RWPE2 (cell line): ENCODE measurements at regions not wholly inside any gene's neighbourhood (a gene's known extent, or its start where the extent isn't known, plus 50 kb on each side); places are given as distances from the start of the nearest gene placed in this dataset.

Experiments used
- ATAC-seq: fragments of 200-7000 bp; cut with Tn5 transposase; 3 replicates; pipeline ENCODE4 v1.9.1; 2021; ENCODE audit warnings: low read depth
- DNase-seq: peaks from one replicate; pipeline ENCODE4 v3.0.0-alpha.2; 2020; ENCODE audit warnings: low spot score
- H3K27ac ChIP-seq: fragments of 450-650 bp; 2 replicates; pipeline ENCODE4 v1.5.1; 2017; ENCODE audit warnings: mild to moderate bottlenecking; ENCODE audit not compliant: poor library complexity, severe bottlenecking
- H3K27me3 ChIP-seq: fragments of 250-450 bp; sonication (Bioruptor Pico); 2 replicates; pipeline ENCODE4 v1.5.1; 2021; ENCODE audit warnings: mild to moderate bottlenecking, moderate library complexity; ENCODE audit not compliant: insufficient read depth, poor library complexity, severe bottlenecking
- H3K36me3 ChIP-seq: fragments of 250-450 bp; sonication (Bioruptor Pico); 2 replicates; pipeline ENCODE4 v1.5.1; 2020; ENCODE audit warnings: low read depth, mild to moderate bottlenecking, moderate library complexity
- H3K4me1 ChIP-seq: fragments of 250-450 bp; sonication (Bioruptor Pico); 2 replicates; pipeline ENCODE4 v1.5.1; 2021; ENCODE audit warnings: mild to moderate bottlenecking, moderate library complexity; ENCODE audit not compliant: insufficient read depth, poor library complexity, severe bottlenecking
- H3K4me3 ChIP-seq: fragments of 250-450 bp; sonication (Bioruptor Pico); 2 replicates; pipeline ENCODE4 v1.5.1; 2021; ENCODE audit warnings: mild to moderate bottlenecking, moderate library complexity; ENCODE audit not compliant: severe bottlenecking
- H3K9me3 ChIP-seq: fragments of 250-450 bp; sonication (Bioruptor Pico); 2 replicates; pipeline ENCODE4 v1.5.1; 2021; ENCODE audit warnings: mild to moderate bottlenecking, moderate library complexity; ENCODE audit not compliant: severe bottlenecking
- TF ChIP-seq, protein P1 (sequence below): fragments of 450-650 bp; IDR thresholded peaks from one replicate; pipeline ENCODE4 v1.5.1; 2017; ENCODE audit warnings: mild to moderate bottlenecking, moderate library complexity; ENCODE audit not compliant: poor library complexity, severe bottlenecking

DNA sequence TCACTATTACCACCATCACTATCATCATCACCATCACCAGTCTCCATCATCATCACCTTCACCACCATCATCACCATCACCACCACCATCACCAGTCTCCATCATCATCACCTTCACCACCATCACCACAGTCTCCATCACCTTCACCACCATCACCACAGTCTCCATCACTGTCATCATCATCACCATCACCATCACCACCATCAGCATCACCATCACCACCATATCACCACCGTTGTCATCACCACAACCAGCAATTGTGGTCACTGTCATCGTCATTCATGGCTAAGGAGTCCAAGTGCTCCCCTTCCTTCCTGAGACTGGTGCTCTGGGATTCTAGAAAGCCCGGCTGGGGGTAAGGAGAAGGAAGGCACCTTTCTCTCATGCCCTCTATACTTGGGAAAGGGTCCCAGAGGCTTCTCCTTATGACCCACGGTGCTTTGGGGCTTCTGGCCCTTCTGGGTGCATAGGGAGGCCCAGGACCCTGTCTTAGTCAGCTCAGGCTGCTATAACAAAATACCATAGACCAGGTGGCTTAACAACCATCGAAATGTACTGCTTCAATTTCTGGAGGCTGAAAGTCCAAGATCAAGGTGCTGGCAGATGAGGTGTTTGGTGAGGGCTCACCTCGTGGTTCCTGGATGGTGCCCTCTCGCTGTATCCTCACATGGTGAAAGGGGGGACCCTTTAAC is 93.4 kb upstream of the GSE1 start:
- no peaks in the 10 kb centered on the region for H3K9me3 ChIP-seq
- no peak for DNase-seq
- H3K4me3 ChIP-seq, result no peak overlapping the region
- no peaks in the 10 kb centered on the region for H3K36me3 ChIP-seq
- TF ChIP-seq, protein P1, sequence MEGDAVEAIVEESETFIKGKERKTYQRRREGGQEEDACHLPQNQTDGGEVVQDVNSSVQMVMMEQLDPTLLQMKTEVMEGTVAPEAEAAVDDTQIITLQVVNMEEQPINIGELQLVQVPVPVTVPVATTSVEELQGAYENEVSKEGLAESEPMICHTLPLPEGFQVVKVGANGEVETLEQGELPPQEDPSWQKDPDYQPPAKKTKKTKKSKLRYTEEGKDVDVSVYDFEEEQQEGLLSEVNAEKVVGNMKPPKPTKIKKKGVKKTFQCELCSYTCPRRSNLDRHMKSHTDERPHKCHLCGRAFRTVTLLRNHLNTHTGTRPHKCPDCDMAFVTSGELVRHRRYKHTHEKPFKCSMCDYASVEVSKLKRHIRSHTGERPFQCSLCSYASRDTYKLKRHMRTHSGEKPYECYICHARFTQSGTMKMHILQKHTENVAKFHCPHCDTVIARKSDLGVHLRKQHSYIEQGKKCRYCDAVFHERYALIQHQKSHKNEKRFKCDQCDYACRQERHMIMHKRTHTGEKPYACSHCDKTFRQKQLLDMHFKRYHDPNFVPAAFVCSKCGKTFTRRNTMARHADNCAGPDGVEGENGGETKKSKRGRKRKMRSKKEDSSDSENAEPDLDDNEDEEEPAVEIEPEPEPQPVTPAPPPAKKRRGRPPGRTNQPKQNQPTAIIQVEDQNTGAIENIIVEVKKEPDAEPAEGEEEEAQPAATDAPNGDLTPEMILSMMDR, result no peak
- H3K27ac ChIP-seq, result no peak overlapping the region
- ATAC-seq, result no peak
- peaks cover 50% of the 10 kb centered on the region for H3K4me1 ChIP-seq
- no peaks in the 10 kb centered on the region for H3K27me3 ChIP-seq

DNA sequence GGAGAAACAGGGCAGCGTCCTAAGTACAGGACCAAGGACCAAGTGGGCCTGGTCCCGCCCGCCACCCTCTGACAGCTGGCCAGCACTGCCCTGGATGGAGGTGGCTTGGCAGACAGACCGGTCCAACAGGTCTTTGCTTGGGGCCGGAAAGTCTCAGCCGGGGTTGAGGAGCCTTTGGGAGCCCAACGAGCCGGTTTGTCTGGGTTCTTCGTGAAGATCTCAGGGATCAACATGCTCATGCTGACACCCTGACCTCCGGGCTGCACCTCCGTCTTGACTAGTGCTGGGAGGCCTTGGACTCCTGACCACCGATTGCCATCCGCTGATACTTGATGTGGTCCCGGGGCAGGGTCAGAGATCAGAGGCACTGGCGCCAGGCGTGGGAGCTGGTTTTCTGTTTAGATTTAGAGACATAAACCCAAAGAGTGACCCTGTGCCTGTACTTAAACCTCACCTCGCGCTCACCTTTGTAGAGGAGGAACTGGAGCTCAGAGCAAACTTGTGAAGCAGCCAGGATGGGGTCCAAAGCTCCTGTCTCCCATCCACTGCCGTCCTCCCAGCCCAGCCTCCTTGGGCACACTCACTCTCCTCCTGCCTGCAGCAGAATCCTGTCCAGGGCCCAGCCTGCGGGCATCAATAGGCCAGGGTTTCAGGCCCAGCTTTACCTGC is 92.1 kb upstream of the GSE1 start:
- H3K27ac ChIP-seq, result peak overlapping the region; percentile 28
- no peak overlapping the region for H3K4me3 ChIP-seq
- H3K36me3 ChIP-seq, result no peaks in the 10 kb centered on the region
- no peaks in the 10 kb centered on the region for H3K9me3 ChIP-seq
- no peaks in the 10 kb centered on the region for H3K27me3 ChIP-seq
- TF ChIP-seq, protein P1, result no peak
- peak; percentile 29; the same call in 2 of the 3 replicates for ATAC-seq
- DNase-seq, result no peak
- peaks cover 45% of the 10 kb centered on the region for H3K4me1 ChIP-seq

DNA sequence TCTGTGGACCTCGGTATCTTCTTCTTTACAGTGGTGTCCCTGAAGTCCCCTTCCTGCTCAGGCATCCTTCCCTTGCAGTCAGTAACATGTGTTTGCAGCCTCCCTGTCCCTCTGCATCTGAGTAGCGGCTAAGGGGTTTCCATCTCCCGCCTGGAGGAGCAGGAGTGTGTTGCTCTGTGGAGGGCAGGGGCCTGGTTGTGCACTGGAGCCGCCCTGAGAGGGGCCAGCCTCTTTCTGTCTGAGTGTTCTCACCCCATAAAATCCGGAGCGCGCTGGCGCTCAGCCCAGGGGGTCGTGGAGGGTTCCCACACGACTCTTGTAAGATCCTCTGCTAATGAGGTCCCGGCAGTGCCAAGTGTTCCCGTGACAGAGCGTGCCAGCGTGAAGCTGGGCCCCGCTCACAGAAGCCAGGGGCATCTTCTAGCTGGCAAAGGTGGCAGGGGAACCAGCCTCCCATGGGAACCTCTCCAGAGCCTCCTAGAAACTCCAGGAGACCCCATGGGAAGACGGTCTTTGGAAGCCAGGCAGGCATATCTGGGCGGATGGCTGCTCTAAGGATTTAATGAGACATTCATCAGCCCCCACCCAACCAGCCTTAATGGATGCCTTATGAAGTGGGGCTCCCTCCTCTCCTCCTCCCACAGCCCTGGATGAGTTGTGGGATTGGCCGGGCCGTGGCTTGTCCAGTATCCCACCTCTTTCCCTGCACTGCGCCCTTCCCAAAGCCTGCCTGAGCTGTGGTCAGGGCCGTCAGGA is 91.4 kb upstream of the GSE1 start:
- DNase-seq, result no peak
- no peaks in the 10 kb centered on the region for H3K36me3 ChIP-seq
- H3K9me3 ChIP-seq, result no peaks in the 10 kb centered on the region
- peaks cover 43% of the 10 kb centered on the region for H3K4me1 ChIP-seq
- no peak for ATAC-seq
- H3K4me3 ChIP-seq, result no peak overlapping the region
- H3K27me3 ChIP-seq, result no peaks in the 10 kb centered on the region
- TF ChIP-seq, protein P1, result no peak
- H3K27ac ChIP-seq, result peak overlapping the region; percentile 28

DNA sequence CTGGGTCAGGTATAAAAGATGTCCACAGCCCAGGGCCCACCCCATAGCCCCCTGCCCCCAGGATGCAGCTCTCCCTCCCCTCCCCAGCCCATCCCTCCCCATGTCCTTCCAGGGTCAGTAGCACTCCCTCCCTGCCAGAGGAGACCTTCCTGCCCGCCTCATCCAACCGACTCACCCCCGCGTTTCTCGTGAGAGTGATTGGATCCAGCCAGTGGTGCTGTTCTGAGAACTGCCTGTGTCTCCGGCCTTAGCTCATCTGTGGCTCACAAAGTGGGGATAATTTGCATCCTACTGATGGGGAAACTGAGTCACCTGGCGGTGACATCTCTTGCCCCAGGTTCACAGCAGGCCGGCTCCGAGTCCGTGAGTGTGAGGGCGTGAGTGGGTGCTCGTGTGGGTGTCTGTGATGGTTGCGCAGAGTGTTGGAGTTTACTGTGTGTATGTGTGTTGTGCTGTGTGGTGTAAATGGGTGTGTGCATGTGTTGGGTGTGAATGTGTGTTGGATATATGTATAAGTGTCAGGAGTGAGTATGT is 90.7 kb upstream of the GSE1 start:
- Histone ChIP-seq H3K9me3 (no peaks in the 10 kb centered on the region), H3K27ac (peak overlapping the region; percentile 83), H3K4me1 (peaks cover 43% of the 10 kb centered on the region), H3K4me3 (no peak overlapping the region), H3K36me3 (no peaks in the 10 kb centered on the region), H3K27me3 (no peaks in the 10 kb centered on the region)
- ATAC-seq (no peak), DNase-seq (no peak)
- TF ChIP-seq, protein P1, result no peak
